ENCODE measurements at regions not wholly inside any gene's neighbourhood (a gene's known extent, or its start where the extent isn't known, plus 50 kb on each side); places are given as distances from the start of the nearest gene placed in this dataset.

- Histone ChIP-seq H3K27me3 (ENCODE audit: control insufficient read depth in 4 of 4, insufficient read depth in 4 of 4, low read length in 3 of 4) (peaks cover 0 to 2% (median 0%) of the 10 kb centered on the region in 4 donors), H3K9me3 (ENCODE audit: control insufficient read depth in 4 of 4, low read length in 3 of 4) (no peaks in the 10 kb centered on the region), H3K36me3 (ENCODE audit: control insufficient read depth in 4 of 4, insufficient read depth in 3 of 4, low read depth in 1 of 4, low read length in 3 of 4) (no peaks in the 10 kb centered on the region), H3K27ac (ENCODE audit: low read depth in 1 of 2, low read length in 2 of 2) (no peak overlapping the region), H3K4me3 (ENCODE audit: low read depth in 1 of 3, low read length in 3 of 3) (no peak overlapping the region), H3K9ac (ENCODE audit: low read depth in 1 of 2, low read length in 2 of 2) (no peak overlapping the region), H3K4me1 (ENCODE audit: control insufficient read depth in 4 of 4, insufficient read depth in 4 of 4, low read length in 3 of 4) (peaks cover 0 to 4% (median 0%) of the 10 kb centered on the region in 4 donors)
- DNase-seq (ENCODE audit: low spot score) = no peak
- WGBS = 94% methylated on average over 3 of the region's 3 CpGs
- TF ChIP-seq MAX (IDR thresholded peaks at IDR 0.05) = no peak
- no peak for TF ChIP-seq GABPA (IDR thresholded peaks at IDR 0.05 in 1 of 2, conservative IDR thresholded peaks at IDR 0.05 in 1 of 2)
- TF ChIP-seq HNF4G (IDR thresholded peaks at IDR 0.05) = no peak
- TF ChIP-seq TAF1 (conservative IDR thresholded peaks at IDR 0.05) = no peak
- TF ChIP-seq RAD21 (IDR thresholded peaks at IDR 0.05) = no peak
- TF ChIP-seq FOXA1 (IDR thresholded peaks at IDR 0.05) = no peak
- no peak for TF ChIP-seq RXRA (IDR thresholded peaks at IDR 0.05)
- no peak for TF ChIP-seq CTCF (IDR thresholded peaks at IDR 0.05; ENCODE audit: low read depth, low read length, missing input control)
- no peak for TF ChIP-seq REST (IDR thresholded peaks at IDR 0.05)
- TF ChIP-seq YY1 (IDR thresholded peaks at IDR 0.05) = no peak
- no peak for TF ChIP-seq SP1 (IDR thresholded peaks at IDR 0.05)
Measured at GRCh38 chr6:25010902-25011625, 75.3 kb upstream of the RIPOR2 start.

- Histone ChIP-seq H3K27me3 (ENCODE audit: control insufficient read depth in 4 of 4, insufficient read depth in 4 of 4, low read length in 3 of 4) (peaks cover 0 to 2% (median 0%) of the 10 kb centered on the region in 4 donors), H3K4me1 (ENCODE audit: control insufficient read depth in 4 of 4, insufficient read depth in 4 of 4, low read length in 3 of 4) (peaks cover 0 to 2% (median 0%) of the 10 kb centered on the region in 4 donors), H3K36me3 (ENCODE audit: control insufficient read depth in 4 of 4, insufficient read depth in 3 of 4, low read depth in 1 of 4, low read length in 3 of 4) (no peaks in the 10 kb centered on the region), H3K9me3 (ENCODE audit: control insufficient read depth in 4 of 4, low read length in 3 of 4) (no peaks in the 10 kb centered on the region), H3K4me3 (ENCODE audit: low read depth in 1 of 3, low read length in 3 of 3) (no peak overlapping the region), H3K9ac (ENCODE audit: low read depth in 1 of 2, low read length in 2 of 2) (no peak overlapping the region), H3K27ac (ENCODE audit: low read depth in 1 of 2, low read length in 2 of 2) (no peak overlapping the region)
- DNase-seq (ENCODE audit: low spot score) = no peak
- 45% methylated on average over 2 of the region's 2 CpGs for WGBS
- TF ChIP-seq MAX (IDR thresholded peaks at IDR 0.05) (no peak), GABPA (IDR thresholded peaks at IDR 0.05 in 1 of 2, conservative IDR thresholded peaks at IDR 0.05 in 1 of 2) (no peak), NR2F2 (IDR thresholded peaks at IDR 0.05) (no peak), HNF4G (IDR thresholded peaks at IDR 0.05) (no peak), ZBTB33 (IDR thresholded peaks at IDR 0.05) (no peak), FOXA1 (IDR thresholded peaks at IDR 0.05) (no peak), YY1 (IDR thresholded peaks at IDR 0.05) (no peak), RAD21 (IDR thresholded peaks at IDR 0.05) (no peak), EGR1 (IDR thresholded peaks at IDR 0.05; ENCODE audit: low read depth in 2 of 2) (no peak), ATF3 (IDR thresholded peaks at IDR 0.05) (no peak), REST (IDR thresholded peaks at IDR 0.05) (no peak), FOXA2 (IDR thresholded peaks at IDR 0.05) (no peak), TAF1 (conservative IDR thresholded peaks at IDR 0.05) (no peak), JUND (IDR thresholded peaks at IDR 0.05) (no peak), SP1 (IDR thresholded peaks at IDR 0.05) (no peak), RXRA (IDR thresholded peaks at IDR 0.05) (no peak)
Measured at GRCh38 chr6:25012657-25013056, 76.9 kb upstream of the RIPOR2 start.

All from liver (tissue), 8 donors.